Prostate gland (tissue), 2 donors: ENCODE measurements at regions not wholly inside any gene's neighbourhood (a gene's known extent, or its start where the extent isn't known, plus 50 kb on each side); places are given as distances from the start of the nearest gene placed in this dataset.

Source experiments
- CTCF ChIP-seq, 4 experiments: fragments of 200-600 bp in 2 of 4; fragments of 450-650 bp in 2 of 4; sonication (generic) in 2 of 4; IDR thresholded peaks; 1 replicate in 3 of 4; 2 replicates in 1 of 4; pipeline ENCODE4 v1.5.1; 2016 to 2019; ENCODE audit warnings: antibody characterized with exemption in 4 of 4, mild to moderate bottlenecking in 2 of 4, moderate library complexity in 2 of 4
- POLR2A ChIP-seq: fragments of 450-650 bp; IDR thresholded peaks from one replicate; pipeline ENCODE4 v1.6.1; 2016; ENCODE audit warnings: antibody characterized with exemption, mild to moderate bottlenecking
- POLR2AphosphoS5 ChIP-seq: sonication (generic); formaldehyde crosslinking; IDR thresholded peaks from one replicate; pipeline ENCODE4 v1.6.1; 2017; ENCODE audit warnings: antibody characterized with exemption

- no peak for TF ChIP-seq CTCF (IDR thresholded peaks at IDR 0.05)
- TF ChIP-seq POLR2A, result no peak
- no peak for TF ChIP-seq POLR2AphosphoS5
These were observed 313.1 kb upstream of the PIK3R1 start for GRCh38 chr5:67902497-67902830.
